Spleen (tissue), 7 donors: ENCODE measurements at regions not wholly inside any gene's neighbourhood (a gene's known extent, or its start where the extent isn't known, plus 50 kb on each side); places are given as distances from the start of the nearest gene placed in this dataset.

Source experiments
- CTCF ChIP-seq, 11 experiments: fragments of 200-600 bp in 7 of 11; fragments of 450-650 bp in 4 of 11; sonication (generic) in 4 of 11; IDR thresholded peaks in 8 of 11; conservative IDR thresholded peaks in 3 of 11; 1 replicate in 7 of 11; 2 replicates in 4 of 11; pipeline versions ENCODE4 v1.4.0 to v1.8.0; 2016 to 2021; ENCODE audit warnings: antibody characterized with exemption in 11 of 11, inconsistent platforms in 4 of 11, mild to moderate bottlenecking in 1 of 11
- POLR2A ChIP-seq, 3 donors: fragments of 450-650 bp; IDR thresholded peaks; one replicate each; pipeline ENCODE4 v1.5.1; 2017; ENCODE audit warnings: antibody characterized with exemption in 3 of 3, mild to moderate bottlenecking in 1 of 3
- donor health status: DM: no; HTN: no; CAD: no; lungs with moderate emphysema.
- donor health status: DM: no; HTN: no; CAD: no.
- donor health status: DM: no; HTN: no; CAD: no.

- TF ChIP-seq CTCF (IDR thresholded peaks at IDR 0.05 in 8 of 11, conservative IDR thresholded peaks at IDR 0.05 in 3 of 11) (no peak), POLR2A (IDR thresholded peaks at IDR 0.05) (no peak)
These were observed 311.3 kb upstream of the ZP4 start for GRCh38 chr1:238201992-238202391.
